ENCODE measurements at regions not wholly inside any gene's neighbourhood (a gene's known extent, or its start where the extent isn't known, plus 50 kb on each side); places are given as distances from the start of the nearest gene placed in this dataset.

- ChIA-PET CTCF (no interaction called here), POLR2A (no interaction called here)
- Histone ChIP-seq H3K4me1 (ENCODE audit: control extremely low read depth in 1 of 4, control insufficient read depth in 4 of 4, insufficient read depth in 4 of 4, low read length in 3 of 4) (no peaks in the 10 kb centered on the region), H3K27ac (ENCODE audit: insufficient read depth in 1 of 2, low read depth in 1 of 2, low read length in 2 of 2, poor library complexity in 1 of 2, severe bottlenecking in 2 of 2) (no peak overlapping the region), H3K36me3 (ENCODE audit: control insufficient read depth in 4 of 4, insufficient read depth in 4 of 4, low read length in 3 of 4) (no peaks in the 10 kb centered on the region), H3K27me3 (replicated peaks in 2 of 5; ENCODE audit: control insufficient read depth in 4 of 5, insufficient read depth in 5 of 5, low read length in 4 of 5) (no peaks in the 10 kb centered on the region), H3K4me3 (ENCODE audit: control insufficient read depth in 1 of 7, extremely low read depth in 1 of 7, insufficient read depth in 4 of 7, low read depth in 2 of 7, low read length in 6 of 7) (no peak overlapping the region), H3K9me3 (ENCODE audit: control extremely low read depth in 1 of 5, control insufficient read depth in 4 of 5, insufficient read depth in 2 of 5, low read depth in 1 of 5, low read length in 4 of 5) (peaks cover 0 to 4% (median 0%) of the 10 kb centered on the region in 5 experiments)
- DNase-seq, result no peak
- WGBS (ENCODE audit: insufficient coverage), result 96% methylated on average over 6 of the region's 8 CpGs
Observed at GRCh38 chr2:121038891-121039616, 245.9 kb downstream of the TFCP2L1 start.

- Histone ChIP-seq H3K9me3 (ENCODE audit: control extremely low read depth in 1 of 5, control insufficient read depth in 4 of 5, insufficient read depth in 2 of 5, low read depth in 1 of 5, low read length in 4 of 5) (peaks cover 0 to 4% (median 0%) of the 10 kb centered on the region in 5 experiments), H3K36me3 (ENCODE audit: control insufficient read depth in 4 of 4, insufficient read depth in 4 of 4, low read length in 3 of 4) (no peaks in the 10 kb centered on the region), H3K4me3 (ENCODE audit: control insufficient read depth in 1 of 7, extremely low read depth in 1 of 7, insufficient read depth in 4 of 7, low read depth in 2 of 7, low read length in 6 of 7) (no peak overlapping the region), H3K27me3 (replicated peaks in 2 of 5; ENCODE audit: control insufficient read depth in 4 of 5, insufficient read depth in 5 of 5, low read length in 4 of 5) (peaks cover 0 to 1% (median 0%) of the 10 kb centered on the region in 5 experiments), H3K27ac (ENCODE audit: insufficient read depth in 1 of 2, low read depth in 1 of 2, low read length in 2 of 2, poor library complexity in 1 of 2, severe bottlenecking in 2 of 2) (no peak overlapping the region), H3K4me1 (ENCODE audit: control extremely low read depth in 1 of 4, control insufficient read depth in 4 of 4, insufficient read depth in 4 of 4, low read length in 3 of 4) (no peaks in the 10 kb centered on the region)
- ChIA-PET POLR2A (no interaction called here), CTCF (no interaction called here)
- no peak for DNase-seq
- WGBS (ENCODE audit: insufficient coverage), result 81% methylated on average over 2 of the region's 3 CpGs
Observed at GRCh38 chr2:121039679-121040078, 245.3 kb downstream of the TFCP2L1 start.

GRCh38 chr2:121041516-121041915, 243.5 kb downstream of the TFCP2L1 start:
- peaks cover 0 to 5% (median 0%) of the 10 kb centered on the region in 5 experiments for H3K27me3 ChIP-seq (replicated peaks in 2 of 5; ENCODE audit: control insufficient read depth in 4 of 5, insufficient read depth in 5 of 5, low read length in 4 of 5)
- DNase-seq, result no peak
- H3K4me1 ChIP-seq (ENCODE audit: control extremely low read depth in 1 of 4, control insufficient read depth in 4 of 4, insufficient read depth in 4 of 4, low read length in 3 of 4), result no peaks in the 10 kb centered on the region
- no peak overlapping the region for H3K27ac ChIP-seq (ENCODE audit: insufficient read depth in 1 of 2, low read depth in 1 of 2, low read length in 2 of 2, poor library complexity in 1 of 2, severe bottlenecking in 2 of 2)
- WGBS (ENCODE audit: insufficient coverage), result 0% methylated on average over 1 of the region's 1 CpG
- ChIA-PET CTCF (no interaction called here), POLR2A (no interaction called here)
- H3K36me3 ChIP-seq (ENCODE audit: control insufficient read depth in 4 of 4, insufficient read depth in 4 of 4, low read length in 3 of 4), result no peaks in the 10 kb centered on the region
- H3K4me3 ChIP-seq (ENCODE audit: control insufficient read depth in 1 of 7, extremely low read depth in 1 of 7, insufficient read depth in 4 of 7, low read depth in 2 of 7, low read length in 6 of 7), result no peak overlapping the region
- peaks cover 0 to 4% (median 0%) of the 10 kb centered on the region in 5 experiments for H3K9me3 ChIP-seq (ENCODE audit: control extremely low read depth in 1 of 5, control insufficient read depth in 4 of 5, insufficient read depth in 2 of 5, low read depth in 1 of 5, low read length in 4 of 5)

GRCh38 chr2:121043061-121043826, 241.8 kb downstream of the TFCP2L1 start:
- CTCF ChIA-PET, result no interaction called here
- 99% methylated on average over 7 of the region's 8 CpGs for WGBS (ENCODE audit: insufficient coverage)
- POLR2A ChIA-PET, result no interaction called here

GRCh38 chr2:121043827-121044222, 241.2 kb downstream of the TFCP2L1 start:
- WGBS (ENCODE audit: insufficient coverage), result 50% methylated on average over 2 of the region's 3 CpGs
- CTCF ChIA-PET, result no interaction called here
- peaks cover 0 to 5% (median 0%) of the 10 kb centered on the region in 5 experiments for H3K27me3 ChIP-seq (replicated peaks in 2 of 5; ENCODE audit: control insufficient read depth in 4 of 5, insufficient read depth in 5 of 5, low read length in 4 of 5)
- H3K36me3 ChIP-seq (ENCODE audit: control insufficient read depth in 4 of 4, insufficient read depth in 4 of 4, low read length in 3 of 4), result no peaks in the 10 kb centered on the region
- no peaks in the 10 kb centered on the region for H3K4me1 ChIP-seq (ENCODE audit: control extremely low read depth in 1 of 4, control insufficient read depth in 4 of 4, insufficient read depth in 4 of 4, low read length in 3 of 4)
- peaks cover 0 to 4% (median 0%) of the 10 kb centered on the region in 5 experiments for H3K9me3 ChIP-seq (ENCODE audit: control extremely low read depth in 1 of 5, control insufficient read depth in 4 of 5, insufficient read depth in 2 of 5, low read depth in 1 of 5, low read length in 4 of 5)
- H3K27ac ChIP-seq (ENCODE audit: insufficient read depth in 1 of 2, low read depth in 1 of 2, low read length in 2 of 2, poor library complexity in 1 of 2, severe bottlenecking in 2 of 2), result no peak overlapping the region
- H3K4me3 ChIP-seq (ENCODE audit: control insufficient read depth in 1 of 7, extremely low read depth in 1 of 7, insufficient read depth in 4 of 7, low read depth in 2 of 7, low read length in 6 of 7), result no peak overlapping the region
- POLR2A ChIA-PET, result no interaction called here
- DNase-seq, result no peak

More at GRCh38 chr2:121043061-121043826, 241.8 kb downstream of the TFCP2L1 start:
- H3K27me3 ChIP-seq (replicated peaks in 2 of 5; ENCODE audit: control insufficient read depth in 4 of 5, insufficient read depth in 5 of 5, low read length in 4 of 5), result peaks cover 0 to 5% (median 0%) of the 10 kb centered on the region in 5 experiments
- no peak overlapping the region for H3K27ac ChIP-seq (ENCODE audit: insufficient read depth in 1 of 2, low read depth in 1 of 2, low read length in 2 of 2, poor library complexity in 1 of 2, severe bottlenecking in 2 of 2)
- no peaks in the 10 kb centered on the region for H3K36me3 ChIP-seq (ENCODE audit: control insufficient read depth in 4 of 4, insufficient read depth in 4 of 4, low read length in 3 of 4)
- DNase-seq, result no peak
- H3K9me3 ChIP-seq (ENCODE audit: control extremely low read depth in 1 of 5, control insufficient read depth in 4 of 5, insufficient read depth in 2 of 5, low read depth in 1 of 5, low read length in 4 of 5), result peaks cover 0 to 4% (median 0%) of the 10 kb centered on the region in 5 experiments
- no peaks in the 10 kb centered on the region for H3K4me1 ChIP-seq (ENCODE audit: control extremely low read depth in 1 of 4, control insufficient read depth in 4 of 4, insufficient read depth in 4 of 4, low read length in 3 of 4)
- H3K4me3 ChIP-seq (ENCODE audit: control insufficient read depth in 1 of 7, extremely low read depth in 1 of 7, insufficient read depth in 4 of 7, low read depth in 2 of 7, low read length in 6 of 7), result no peak overlapping the region

GRCh38 chr2:121044412-121044811, 240.6 kb downstream of the TFCP2L1 start:
- CTCF ChIA-PET, result no interaction called here
- Histone ChIP-seq H3K9me3 (ENCODE audit: control extremely low read depth in 1 of 5, control insufficient read depth in 4 of 5, insufficient read depth in 2 of 5, low read depth in 1 of 5, low read length in 4 of 5) (peaks cover 0 to 4% (median 0%) of the 10 kb centered on the region in 5 experiments), H3K27me3 (replicated peaks in 2 of 5; ENCODE audit: control insufficient read depth in 4 of 5, insufficient read depth in 5 of 5, low read length in 4 of 5) (peaks cover 0 to 5% (median 0%) of the 10 kb centered on the region in 5 experiments), H3K27ac (ENCODE audit: insufficient read depth in 1 of 2, low read depth in 1 of 2, low read length in 2 of 2, poor library complexity in 1 of 2, severe bottlenecking in 2 of 2) (no peak overlapping the region), H3K4me1 (ENCODE audit: control extremely low read depth in 1 of 4, control insufficient read depth in 4 of 4, insufficient read depth in 4 of 4, low read length in 3 of 4) (no peaks in the 10 kb centered on the region), H3K36me3 (ENCODE audit: control insufficient read depth in 4 of 4, insufficient read depth in 4 of 4, low read length in 3 of 4) (no peaks in the 10 kb centered on the region), H3K4me3 (ENCODE audit: control insufficient read depth in 1 of 7, extremely low read depth in 1 of 7, insufficient read depth in 4 of 7, low read depth in 2 of 7, low read length in 6 of 7) (no peak overlapping the region)
- POLR2A ChIA-PET, result no interaction called here
- 80% methylated on average over 7 of the region's 7 CpGs for WGBS (ENCODE audit: insufficient coverage)
- DNase-seq, result no peak

- Histone ChIP-seq H3K4me1 (ENCODE audit: control extremely low read depth in 1 of 4, control insufficient read depth in 4 of 4, insufficient read depth in 4 of 4, low read length in 3 of 4) (no peaks in the 10 kb centered on the region), H3K4me3 (ENCODE audit: control insufficient read depth in 1 of 7, extremely low read depth in 1 of 7, insufficient read depth in 4 of 7, low read depth in 2 of 7, low read length in 6 of 7) (no peak overlapping the region), H3K27me3 (replicated peaks in 2 of 5; ENCODE audit: control insufficient read depth in 4 of 5, insufficient read depth in 5 of 5, low read length in 4 of 5) (peaks cover 0 to 9% (median 1%) of the 10 kb centered on the region in 5 experiments), H3K27ac (ENCODE audit: insufficient read depth in 1 of 2, low read depth in 1 of 2, low read length in 2 of 2, poor library complexity in 1 of 2, severe bottlenecking in 2 of 2) (no peak overlapping the region), H3K36me3 (ENCODE audit: control insufficient read depth in 4 of 4, insufficient read depth in 4 of 4, low read length in 3 of 4) (no peaks in the 10 kb centered on the region), H3K9me3 (ENCODE audit: control extremely low read depth in 1 of 5, control insufficient read depth in 4 of 5, insufficient read depth in 2 of 5, low read depth in 1 of 5, low read length in 4 of 5) (peaks cover 0 to 4% (median under 1%) of the 10 kb centered on the region in 5 experiments)
- no peak for DNase-seq
- CTCF ChIA-PET, result interaction anchor here (0.6 kb wide), 1 partner anchor 13 kb away, joined by 3 read pairs; no protein-coding TSS in a partner anchor
- POLR2A ChIA-PET, result no interaction called here
- WGBS (ENCODE audit: insufficient coverage), result 97% methylated on average over 11 of the region's 11 CpGs
Observed at GRCh38 chr2:121045245-121045644, 239.8 kb downstream of the TFCP2L1 start.
